Osteocyte (in vitro differentiated cells): ENCODE measurements at regions not wholly inside any gene's neighbourhood (a gene's known extent, or its start where the extent isn't known, plus 50 kb on each side); places are given as distances from the start of the nearest gene placed in this dataset.

ENCODE experiments used
- DNase-seq: peaks from one replicate; pipeline ENCODE4 v3.0.0; 2021; ENCODE audit warnings: mixed read lengths; ENCODE audit not compliant: unreplicated experiment; ENCODE audit errors: extremely low spot score
- H3K27ac Mint-ChIP-seq: one replicate; pipeline ENCODE4 v1.8.0; 2021; ENCODE audit warnings: mild to moderate bottlenecking, mixed read lengths; ENCODE audit not compliant: unreplicated experiment
- H3K27me3 Mint-ChIP-seq: one replicate; pipeline ENCODE4 v1.8.0; 2021; ENCODE audit warnings: mixed read lengths; ENCODE audit not compliant: unreplicated experiment
- H3K36me3 Mint-ChIP-seq: one replicate; pipeline ENCODE4 v1.8.0; 2021; ENCODE audit warnings: mixed read lengths; ENCODE audit not compliant: unreplicated experiment
- H3K4me1 Mint-ChIP-seq: one replicate; pipeline ENCODE4 v1.8.0; 2021; ENCODE audit warnings: mixed read lengths; ENCODE audit not compliant: unreplicated experiment
- H3K4me3 Mint-ChIP-seq: one replicate; pipeline ENCODE4 v1.8.0; 2021; ENCODE audit warnings: mild to moderate bottlenecking, moderate library complexity, mixed read lengths; ENCODE audit not compliant: unreplicated experiment
- H3K9me3 Mint-ChIP-seq: one replicate; pipeline ENCODE4 v1.8.0; 2021; ENCODE audit warnings: mixed read lengths; ENCODE audit not compliant: unreplicated experiment
- TF ChIP-seq, protein P1 (sequence below): fragments of 200-600 bp; sonication (generic); IDR thresholded peaks from 2 replicates; pipeline ENCODE4 v1.5.0; 2021; ENCODE audit warnings: antibody characterized with exemption, mild to moderate bottlenecking, moderate library complexity

DNA sequence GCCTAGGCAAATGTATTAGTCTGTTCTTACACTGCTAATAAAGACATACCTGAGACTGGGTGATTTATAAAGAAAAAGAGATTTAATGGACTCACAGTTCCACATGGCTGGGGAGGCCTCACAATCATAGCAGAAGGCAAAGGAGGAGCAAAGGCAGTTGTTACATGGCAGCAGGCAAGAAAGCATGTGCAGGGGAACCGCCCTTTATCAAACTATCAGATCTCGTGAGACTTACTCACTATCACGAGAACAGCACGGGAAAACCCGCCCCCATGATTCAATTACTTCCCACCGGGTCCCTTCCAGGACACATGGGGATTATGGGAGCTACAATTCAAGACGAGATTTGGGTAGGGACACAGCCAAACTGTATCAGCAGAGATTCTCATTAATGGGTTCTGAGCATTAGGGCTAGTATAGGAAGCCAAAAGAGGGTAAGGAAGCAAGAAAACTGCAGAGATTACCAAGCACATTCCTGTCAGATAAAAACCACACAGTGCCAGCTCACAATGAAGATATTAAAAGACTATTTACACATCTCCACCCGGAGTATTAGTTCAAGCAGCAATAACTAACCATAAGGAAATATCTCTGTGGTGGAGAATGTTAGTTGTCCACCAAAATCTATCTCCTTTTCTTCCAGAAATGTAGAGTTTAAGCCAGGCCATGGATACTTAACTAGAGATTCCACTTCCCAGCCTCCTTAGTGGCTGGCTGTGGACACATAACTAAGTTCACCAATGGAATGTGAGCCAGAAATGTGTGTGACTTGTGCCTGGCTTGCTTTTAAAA, 61.2 kb upstream of the HOPX start:
- no peak for DNase-seq
- TF ChIP-seq, protein P1, sequence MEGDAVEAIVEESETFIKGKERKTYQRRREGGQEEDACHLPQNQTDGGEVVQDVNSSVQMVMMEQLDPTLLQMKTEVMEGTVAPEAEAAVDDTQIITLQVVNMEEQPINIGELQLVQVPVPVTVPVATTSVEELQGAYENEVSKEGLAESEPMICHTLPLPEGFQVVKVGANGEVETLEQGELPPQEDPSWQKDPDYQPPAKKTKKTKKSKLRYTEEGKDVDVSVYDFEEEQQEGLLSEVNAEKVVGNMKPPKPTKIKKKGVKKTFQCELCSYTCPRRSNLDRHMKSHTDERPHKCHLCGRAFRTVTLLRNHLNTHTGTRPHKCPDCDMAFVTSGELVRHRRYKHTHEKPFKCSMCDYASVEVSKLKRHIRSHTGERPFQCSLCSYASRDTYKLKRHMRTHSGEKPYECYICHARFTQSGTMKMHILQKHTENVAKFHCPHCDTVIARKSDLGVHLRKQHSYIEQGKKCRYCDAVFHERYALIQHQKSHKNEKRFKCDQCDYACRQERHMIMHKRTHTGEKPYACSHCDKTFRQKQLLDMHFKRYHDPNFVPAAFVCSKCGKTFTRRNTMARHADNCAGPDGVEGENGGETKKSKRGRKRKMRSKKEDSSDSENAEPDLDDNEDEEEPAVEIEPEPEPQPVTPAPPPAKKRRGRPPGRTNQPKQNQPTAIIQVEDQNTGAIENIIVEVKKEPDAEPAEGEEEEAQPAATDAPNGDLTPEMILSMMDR: no peak
- no peaks in the 10 kb centered on the region for H3K9me3 Mint-ChIP-seq
- no peaks in the 10 kb centered on the region for H3K36me3 Mint-ChIP-seq
- H3K4me1 Mint-ChIP-seq: peaks cover 8% of the 10 kb centered on the region
- H3K27ac Mint-ChIP-seq: no peak overlapping the region
- H3K4me3 Mint-ChIP-seq: no peak overlapping the region
- peaks cover 10% of the 10 kb centered on the region for H3K27me3 Mint-ChIP-seq

DNA sequence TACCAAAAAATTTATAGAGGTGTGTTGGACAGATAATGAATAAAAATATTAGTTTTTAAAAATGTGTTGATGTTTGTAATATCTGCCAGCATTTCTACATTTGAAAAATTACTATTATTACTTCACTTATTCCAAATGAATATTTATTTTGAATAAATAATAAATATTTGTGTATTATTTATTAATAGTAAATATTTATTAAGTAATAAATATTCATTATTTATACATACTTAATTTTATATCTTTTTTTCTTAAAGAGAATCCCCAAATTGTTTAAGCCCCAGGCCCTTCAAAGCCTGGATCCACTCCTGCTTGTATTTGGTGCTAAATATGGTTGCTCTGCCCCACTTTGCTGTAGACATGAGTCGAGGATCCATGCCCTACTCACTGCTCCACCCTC, 60.5 kb upstream of the HOPX start:
- TF ChIP-seq, protein P1: no peak
- H3K4me3 Mint-ChIP-seq: no peak overlapping the region
- H3K4me1 Mint-ChIP-seq: peaks cover 6% of the 10 kb centered on the region
- no peaks in the 10 kb centered on the region for H3K36me3 Mint-ChIP-seq
- no peak for DNase-seq
- H3K27me3 Mint-ChIP-seq: peaks cover 7% of the 10 kb centered on the region
- H3K27ac Mint-ChIP-seq: no peak overlapping the region
- no peaks in the 10 kb centered on the region for H3K9me3 Mint-ChIP-seq

DNA sequence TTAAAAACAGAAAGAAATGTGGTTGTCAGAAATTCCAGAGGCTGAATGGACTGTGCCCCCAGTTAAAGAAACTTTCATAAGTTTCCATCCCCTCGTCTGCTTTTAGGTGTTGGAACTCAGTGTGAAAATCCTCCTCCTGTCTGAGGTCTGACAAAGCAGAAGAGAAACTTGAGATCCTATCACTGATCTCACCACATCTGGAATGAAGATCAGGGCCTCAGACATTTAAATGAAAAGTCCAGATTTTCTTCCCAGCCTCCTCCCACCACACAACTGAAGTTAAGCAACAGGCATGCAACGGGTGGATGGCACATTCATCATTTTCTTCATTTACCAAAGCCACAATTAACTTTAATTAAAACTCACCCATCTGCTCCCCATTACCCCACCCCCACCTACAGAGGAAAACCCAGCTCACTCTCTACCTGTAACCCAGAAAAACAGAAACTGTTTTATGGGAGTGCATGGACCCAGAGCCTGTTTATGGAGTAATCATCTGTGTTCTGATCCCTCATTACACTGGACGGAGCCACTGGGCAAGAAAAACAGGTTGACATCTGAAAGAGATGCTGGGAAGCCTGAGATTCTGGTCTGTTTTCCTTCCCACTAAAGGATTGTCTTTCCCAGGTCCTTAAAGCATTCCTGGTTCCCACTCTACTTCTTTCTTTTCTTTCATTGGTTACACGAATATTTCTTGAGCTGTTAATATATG, 58.1 kb upstream of the HOPX start:
- Mint-ChIP-seq H3K27me3 (peaks cover 9% of the 10 kb centered on the region), H3K27ac (no peak overlapping the region), H3K4me1 (peaks cover 5% of the 10 kb centered on the region), H3K4me3 (no peak overlapping the region), H3K9me3 (no peaks in the 10 kb centered on the region), H3K36me3 (no peaks in the 10 kb centered on the region)
- TF ChIP-seq, protein P1: no peak
- no peak for DNase-seq

DNA sequence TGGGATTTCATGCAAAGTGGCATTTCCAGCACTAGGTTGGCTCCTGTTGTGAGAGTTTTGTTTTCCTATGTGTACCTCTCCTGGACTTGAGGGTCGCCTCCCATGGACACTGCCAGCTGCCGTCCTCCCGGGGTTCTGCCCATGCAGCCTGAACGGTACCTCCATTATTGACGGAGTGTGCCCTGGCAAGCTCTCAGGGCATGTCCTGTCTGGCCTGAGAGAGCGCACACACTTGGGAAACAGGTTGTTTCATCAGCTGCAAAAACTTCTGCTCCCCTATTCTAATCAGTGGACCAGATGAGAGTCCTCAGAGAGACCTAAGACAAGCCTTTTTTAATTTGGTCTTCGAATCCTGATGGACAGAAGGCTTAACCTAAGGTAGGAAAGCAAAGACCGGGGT, 56.6 kb upstream of the HOPX start:
- no peak overlapping the region for H3K4me3 Mint-ChIP-seq
- H3K27me3 Mint-ChIP-seq: peaks cover 11% of the 10 kb centered on the region
- TF ChIP-seq, protein P1: no peak
- H3K27ac Mint-ChIP-seq: no peak overlapping the region
- peaks cover 5% of the 10 kb centered on the region for H3K4me1 Mint-ChIP-seq
- no peaks in the 10 kb centered on the region for H3K36me3 Mint-ChIP-seq
- DNase-seq: no peak
- H3K9me3 Mint-ChIP-seq: no peaks in the 10 kb centered on the region

DNA sequence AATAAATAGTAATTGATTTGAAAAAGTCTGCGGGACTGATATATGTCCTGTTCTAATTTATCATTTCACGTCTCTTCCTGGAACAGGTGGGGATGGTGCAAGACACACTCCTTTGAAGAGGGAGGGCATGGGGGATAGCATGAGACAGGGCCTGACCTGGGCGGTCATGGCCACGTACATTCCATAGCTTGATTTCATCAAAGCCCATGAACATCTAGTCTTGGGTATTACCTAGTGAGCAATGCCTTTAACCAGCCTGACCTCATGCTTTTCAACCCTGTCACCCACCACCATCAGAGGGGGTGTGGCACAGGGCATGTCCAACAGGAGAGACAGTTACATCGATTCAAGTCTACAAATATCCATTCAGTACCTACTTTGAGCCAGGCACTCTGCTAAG, 52.3 kb upstream of the HOPX start:
- TF ChIP-seq, protein P1: no peak

More for the DNA sequence above, 52.3 kb upstream of the HOPX start:
- no peaks in the 10 kb centered on the region for H3K9me3 Mint-ChIP-seq
- no peak overlapping the region for H3K4me3 Mint-ChIP-seq
- H3K27me3 Mint-ChIP-seq: peaks cover 10% of the 10 kb centered on the region
- H3K27ac Mint-ChIP-seq: no peak overlapping the region
- peaks cover 3% of the 10 kb centered on the region for H3K4me1 Mint-ChIP-seq
- H3K36me3 Mint-ChIP-seq: no peaks in the 10 kb centered on the region
- no peak for DNase-seq
